ENCODE measurements at regions not wholly inside any gene's neighbourhood (a gene's known extent, or its start where the extent isn't known, plus 50 kb on each side); places are given as distances from the start of the nearest gene placed in this dataset.
A peak's percentile ranks its signal among the peaks of the same experiment; 100 is the strongest.

DNA sequence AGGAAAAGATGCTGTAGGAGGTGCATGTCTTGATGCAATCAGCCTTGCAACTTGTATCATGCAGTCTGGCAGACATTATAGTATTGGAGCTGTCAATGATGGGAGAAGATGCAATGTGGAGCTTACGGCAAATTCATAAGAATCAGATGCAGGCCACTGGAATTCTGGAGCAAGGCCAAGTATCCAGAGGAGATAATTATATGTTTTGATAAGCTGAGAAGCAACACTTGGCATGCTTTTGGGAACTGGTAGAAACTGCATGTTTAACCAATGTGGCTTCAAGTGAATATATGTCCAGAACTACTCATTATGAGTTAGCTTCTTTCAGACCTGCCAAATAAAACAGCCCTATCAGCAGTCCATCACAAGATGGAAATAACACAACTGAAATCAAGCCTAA is 249.1 kb upstream of the PPFIA2 start:
- TF ChIP-seq CTCF (IDR thresholded peaks at IDR 0.05; ENCODE audit: low read depth, low read length), result no peak
- in situ Hi-C loops (cut with HindIII; ENCODE audit: low sequenced_read_pairs), result no loop called here
- no peak overlapping the region for H3K4me3 ChIP-seq (ENCODE audit: low read depth, low read length)
- no peak for DNase-seq (ENCODE audit: low read depth, low spot score)

- in situ Hi-C loops (cut with HindIII; ENCODE audit: low sequenced_read_pairs), result no loop called here
- no peak for TF ChIP-seq CTCF (IDR thresholded peaks at IDR 0.05; ENCODE audit: low read depth, low read length)
- no peak overlapping the region for H3K4me3 ChIP-seq (ENCODE audit: low read depth, low read length)
- peak; percentile 73 for DNase-seq (ENCODE audit: low read depth, low spot score)
These were observed 239.7 kb upstream of the PPFIA2 start for GRCh38 chr12:81998761-81999378.

DNA sequence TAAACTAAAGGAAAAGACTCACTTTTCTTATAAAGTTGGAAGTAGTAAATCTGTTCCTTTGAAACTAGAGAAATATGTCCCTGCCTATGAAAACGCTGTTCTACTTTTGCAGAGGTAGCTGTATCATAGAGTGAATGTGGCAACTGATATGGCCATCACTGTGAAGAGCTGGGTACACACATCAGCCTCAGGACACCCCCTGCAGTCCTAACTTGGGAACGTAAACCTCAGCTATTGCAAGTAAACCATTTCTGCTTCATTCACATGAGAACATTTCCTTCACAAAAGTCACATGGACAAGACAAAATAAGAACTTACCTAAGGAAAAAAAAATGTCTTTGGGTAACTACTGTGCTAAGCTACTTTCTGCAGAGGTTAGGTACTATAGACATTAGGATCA is 233.3 kb upstream of the PPFIA2 start:
- TF ChIP-seq CTCF (IDR thresholded peaks at IDR 0.05; ENCODE audit: low read depth, low read length), result peak; percentile 14
- H3K4me3 ChIP-seq (ENCODE audit: low read depth, low read length), result no peak overlapping the region
- in situ Hi-C loops (cut with HindIII; ENCODE audit: low sequenced_read_pairs), result no loop called here
- peak; percentile 14 for DNase-seq (ENCODE audit: low read depth, low spot score)

DNA sequence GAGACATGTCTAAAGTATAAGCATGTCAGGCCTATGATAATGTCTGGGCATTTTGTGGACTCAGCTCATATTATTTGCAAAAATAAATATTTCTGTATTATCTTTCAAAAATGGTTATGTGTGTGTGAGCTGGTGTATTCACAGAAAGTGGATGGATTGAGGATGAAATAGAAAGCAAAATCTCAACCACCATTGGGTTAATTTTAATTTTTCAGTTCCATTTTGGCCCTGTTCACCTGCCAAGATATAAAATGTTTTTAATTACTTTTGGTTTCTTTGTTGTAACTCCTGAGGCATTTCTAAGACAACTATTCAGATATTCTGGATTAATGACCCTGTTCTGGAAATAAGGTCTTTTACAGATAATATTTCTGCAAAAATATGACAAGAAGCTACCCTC is 232.7 kb upstream of the PPFIA2 start:
- H3K4me3 ChIP-seq (ENCODE audit: low read depth, low read length), result no peak overlapping the region
- DNase-seq (ENCODE audit: low read depth, low spot score), result no peak
- in situ Hi-C loops (cut with HindIII; ENCODE audit: low sequenced_read_pairs), result no loop called here
- TF ChIP-seq CTCF (IDR thresholded peaks at IDR 0.05; ENCODE audit: low read depth, low read length), result no peak

GRCh38 chr12:81988362-81988761 is 229.2 kb upstream of the PPFIA2 start:
- DNase-seq (ENCODE audit: low read depth, low spot score), result no peak
- in situ Hi-C loops (cut with HindIII; ENCODE audit: low sequenced_read_pairs), result no loop called here
- TF ChIP-seq CTCF (IDR thresholded peaks at IDR 0.05; ENCODE audit: low read depth, low read length), result no peak

DNA sequence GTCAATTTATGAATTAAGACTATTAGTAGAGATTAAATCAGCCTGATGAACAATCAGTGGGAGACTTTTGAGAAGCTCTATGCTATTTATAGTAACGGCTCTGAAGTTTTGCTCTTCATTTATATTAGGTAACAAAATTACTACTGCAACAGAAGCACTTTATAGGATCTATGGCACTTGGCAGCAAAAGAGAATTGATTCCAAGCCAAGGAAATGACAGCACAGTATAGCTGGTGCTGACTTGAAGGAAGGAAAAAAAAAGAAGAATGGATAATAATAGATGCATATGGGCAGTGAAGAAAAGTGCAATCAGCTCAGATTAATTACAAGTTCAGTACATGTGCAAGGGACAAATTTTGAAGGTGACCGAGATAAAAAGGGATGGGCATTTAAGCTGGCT is 228.2 kb upstream of the PPFIA2 start:
- no peak for DNase-seq (ENCODE audit: low read depth, low spot score)
- in situ Hi-C loops (cut with HindIII; ENCODE audit: low sequenced_read_pairs), result no loop called here
- no peak for TF ChIP-seq CTCF (IDR thresholded peaks at IDR 0.05; ENCODE audit: low read depth, low read length)
- H3K4me3 ChIP-seq (ENCODE audit: low read depth, low read length), result no peak overlapping the region

More at GRCh38 chr12:81988362-81988761, 229.2 kb upstream of the PPFIA2 start:
- no peak overlapping the region for H3K4me3 ChIP-seq (ENCODE audit: low read depth, low read length)
